ENCODE measurements at regions not wholly inside any gene's neighbourhood (a gene's known extent, or its start where the extent isn't known, plus 50 kb on each side); places are given as distances from the start of the nearest gene placed in this dataset.
"Not testable (repeated sequence)": the region's sequence is repeated elsewhere in the genome, so short reads cannot be mapped to it uniquely, and the experiment has no call there.

- DNase-seq = no peak
These were observed 181.2 kb upstream of the RAB6C start for GRCh38 chr2:129798301-129798581.

GRCh38 chr2:129798626-129799025 lies 180.8 kb upstream of the RAB6C start:
- no peak for DNase-seq

- DNase-seq = no peak
These were observed 180.2 kb upstream of the RAB6C start for GRCh38 chr2:129799036-129799958.

GRCh38 chr2:129800285-129800684 lies 179.2 kb upstream of the RAB6C start:
- no peak for DNase-seq

GRCh38 chr2:129800686-129801085 lies 178.8 kb upstream of the RAB6C start:
- DNase-seq = no peak

- DNase-seq = no peak
These were observed 177.9 kb upstream of the RAB6C start for GRCh38 chr2:129801575-129801974.

GRCh38 chr2:129802290-129802689 lies 177.2 kb upstream of the RAB6C start:
- no peak for DNase-seq

GRCh38 chr2:129803032-129803431 lies 176.4 kb upstream of the RAB6C start:
- DNase-seq = no peak

GRCh38 chr2:129803871-129804270 lies 175.6 kb upstream of the RAB6C start:
- DNase-seq = no peak

- no peak for DNase-seq
These were observed 173.6 kb upstream of the RAB6C start for GRCh38 chr2:129805899-129806298.

GRCh38 chr2:129806317-129806716 lies 173.1 kb upstream of the RAB6C start:
- DNase-seq = no peak

GRCh38 chr2:129806990-129807389 lies 172.5 kb upstream of the RAB6C start:
- DNase-seq = no peak

- DNase-seq = not testable (repeated sequence)
These were observed 171.7 kb upstream of the RAB6C start for GRCh38 chr2:129807642-129808338.

- DNase-seq = no peak
These were observed 168.9 kb upstream of the RAB6C start for GRCh38 chr2:129810521-129810920.

GRCh38 chr2:129812071-129812470 lies 167.4 kb upstream of the RAB6C start:
- no peak for DNase-seq

GRCh38 chr2:129812654-129813053 lies 166.8 kb upstream of the RAB6C start:
- no peak for DNase-seq

- no peak for DNase-seq
These were observed 166.1 kb upstream of the RAB6C start for GRCh38 chr2:129813404-129813803.

GRCh38 chr2:129816813-129817574 lies 162.5 kb upstream of the RAB6C start:
- no peak for DNase-seq

- no peak for DNase-seq
These were observed 159.6 kb upstream of the RAB6C start for GRCh38 chr2:129819855-129820254.

GRCh38 chr2:129820908-129821307 lies 158.6 kb upstream of the RAB6C start:
- DNase-seq = no peak

GRCh38 chr2:129821445-129821844 lies 158.0 kb upstream of the RAB6C start:
- DNase-seq = no peak

GRCh38 chr2:129823044-129823443 lies 156.4 kb upstream of the RAB6C start:
- DNase-seq = no peak

- DNase-seq = no peak
These were observed 152.0 kb upstream of the RAB6C start for GRCh38 chr2:129827311-129828090.
